CD14-positive monocyte (primary cell): ENCODE measurements at regions not wholly inside any gene's neighbourhood (a gene's known extent, or its start where the extent isn't known, plus 50 kb on each side); places are given as distances from the start of the nearest gene placed in this dataset.

Experiments
- DNase-seq, 3 donors: peaks; one replicate each; pipeline ENCODE4 v3.0.0-alpha.2; 2011 to 2022
- H2AFZ ChIP-seq: 2 replicates; pipeline ENCODE4 v1.6.0; 2012; ENCODE audit warnings: mild to moderate bottlenecking, low read depth, low read length, inconsistent platforms; ENCODE audit not compliant: insufficient read depth, poor library complexity, severe bottlenecking
- H3K27ac ChIP-seq, 2 donors: 1 replicate in 1 of 2; 2 replicates in 1 of 2; pipeline ENCODE4 v1.5.1; 2012 to 2013; ENCODE audit warnings: low read length in 2 of 2, control low read depth in 1 of 2, inconsistent platforms in 1 of 2, low read depth in 1 of 2, mild to moderate bottlenecking in 1 of 2
- H3K27me3 ChIP-seq, 2 donors: one replicate each; pipeline versions ENCODE4 v1.6.0 to v1.6.1; 2011 to 2013; ENCODE audit warnings: low read length in 2 of 2; ENCODE audit not compliant: control insufficient read depth in 2 of 2, insufficient read depth in 2 of 2
- H3K36me3 ChIP-seq, 2 donors: replicated peaks in 1 of 2; 1 replicate in 1 of 2; 2 replicates in 1 of 2; pipeline versions ENCODE4 v1.5.1 to v1.6.1; 2012 to 2013; ENCODE audit warnings: low read length in 2 of 2, control low read depth in 1 of 2, inconsistent platforms in 1 of 2, mild to moderate bottlenecking in 1 of 2; ENCODE audit not compliant: insufficient read depth in 2 of 2, control insufficient read depth in 1 of 2
- H3K4me1 ChIP-seq, 2 donors: 1 replicate in 1 of 2; 2 replicates in 1 of 2; pipeline versions ENCODE4 v1.5.1 to v1.6.1; 2012 to 2013; ENCODE audit warnings: low read length in 2 of 2, control low read depth in 1 of 2, inconsistent platforms in 1 of 2, mild to moderate bottlenecking in 1 of 2, moderate library complexity in 1 of 2; ENCODE audit not compliant: insufficient read depth in 2 of 2, control insufficient read depth in 1 of 2
- H3K4me2 ChIP-seq: replicated peaks from 2 replicates; pipeline ENCODE3; 2012; ENCODE audit warnings: low read length, moderate library complexity, mild to moderate bottlenecking; ENCODE audit not compliant: poor library complexity, severe bottlenecking; ENCODE audit errors: extremely low read depth
- H3K4me3 ChIP-seq, 3 experiments: fragments of 200-600 bp in 1 of 3; sonication (generic) in 1 of 3; replicated peaks in 1 of 3; 1 replicate in 2 of 3; 2 replicates in 1 of 3; pipeline ENCODE4 v1.5.1; 2011 to 2013; ENCODE audit warnings: low read length in 3 of 3, mild to moderate bottlenecking in 3 of 3, control low read depth in 2 of 3, low read depth in 2 of 3, inconsistent platforms in 1 of 3, moderate library complexity in 1 of 3
- H3K79me2 ChIP-seq: 2 replicates; pipeline ENCODE4 v1.6.0; 2012; ENCODE audit warnings: mild to moderate bottlenecking, control low read depth, inconsistent platforms, low read length, moderate library complexity; ENCODE audit not compliant: insufficient read depth
- H3K9ac ChIP-seq: 2 replicates; pipeline ENCODE4 v1.6.0; 2017; ENCODE audit warnings: low read length, mild to moderate bottlenecking; ENCODE audit not compliant: insufficient read depth, poor library complexity, severe bottlenecking
- H3K9me3 ChIP-seq, 2 donors: replicated peaks in 1 of 2; 1 replicate in 1 of 2; 2 replicates in 1 of 2; pipeline versions ENCODE4 v1.5.1 to v1.6.1; 2012 to 2013; ENCODE audit warnings: low read length in 2 of 2, control low read depth in 1 of 2; ENCODE audit not compliant: control insufficient read depth in 1 of 2, insufficient read depth in 1 of 2
- H4K20me1 ChIP-seq: 2 replicates; pipeline ENCODE4 v1.6.0; 2012; ENCODE audit warnings: mild to moderate bottlenecking, low read length, control low read depth, moderate library complexity; ENCODE audit not compliant: insufficient read depth
- H3K27ac Mint-ChIP-seq, 7 donors: one replicate each; pipeline ENCODE4 v1.8.0; 2020; ENCODE audit warnings: mild to moderate bottlenecking in 7 of 7, mixed read lengths in 7 of 7, moderate library complexity in 6 of 7, inconsistent platforms in 2 of 7
- H3K27me3 Mint-ChIP-seq, 3 donors: one replicate each; pipeline ENCODE4 v1.8.0; 2021 to 2022; ENCODE audit warnings: low read depth in 3 of 3, mild to moderate bottlenecking in 3 of 3, mixed read lengths in 3 of 3, moderate library complexity in 3 of 3, inconsistent platforms in 1 of 3
- H3K36me3 Mint-ChIP-seq, 2 donors: one replicate each; pipeline ENCODE4 v1.8.0; 2020; ENCODE audit warnings: mixed read lengths in 2 of 2, inconsistent platforms in 1 of 2, mild to moderate bottlenecking in 1 of 2
- H3K4me1 Mint-ChIP-seq: one replicate; pipeline ENCODE4 v1.8.0; 2020; ENCODE audit warnings: mild to moderate bottlenecking, mixed read lengths
- H3K4me3 Mint-ChIP-seq, 2 donors: one replicate each; pipeline ENCODE4 v1.8.0; 2020; ENCODE audit warnings: mild to moderate bottlenecking in 2 of 2, mixed read lengths in 2 of 2, moderate library complexity in 1 of 2
- H3K9me3 Mint-ChIP-seq, 7 donors: one replicate each; pipeline ENCODE4 v1.8.0; 2020 to 2022; ENCODE audit warnings: mixed read lengths in 7 of 7, mild to moderate bottlenecking in 6 of 7, moderate library complexity in 6 of 7, inconsistent platforms in 2 of 7
- CTCF ChIP-seq: fragments of 200-600 bp; IDR thresholded peaks from one replicate; pipeline ENCODE4 v1.8.0; 2022; ENCODE audit warnings: antibody characterized with exemption, mild to moderate bottlenecking
- WGBS: methylation state at CpG from one replicate; pipeline ENCODE4 v1.1.5; 2013; ENCODE audit warnings: missing lambda C conversion rate; ENCODE audit not compliant: insufficient coverage; 5-methylcytosine and 5-hydroxymethylcytosine counted together
- intact Hi-C, 2 donors: fragments of 100-400 bp; cut with micrococcal nuclease; formaldehyde crosslinking; loops; one replicate each; pipeline versions ENCODE4 v1.15.0 to v1.15.1; 2023

GRCh38 chr3:14285548-14285925, 106.9 kb downstream of the LSM3 start:
- Histone ChIP-seq H4K20me1 (no peaks in the 10 kb centered on the region), H3K27ac (no peak overlapping the region), H3K36me3 (no peaks in the 10 kb centered on the region), H3K4me2 (no peak overlapping the region), H3K27me3 (no peaks in the 10 kb centered on the region), H3K4me1 (no peaks in the 10 kb centered on the region), H3K9ac (no peak overlapping the region), H2AFZ (no peak overlapping the region), H3K79me2 (no peaks in the 10 kb centered on the region), H3K9me3 (no peaks in the 10 kb centered on the region), H3K4me3 (no peak overlapping the region)
- no peak overlapping the region for H3K27ac Mint-ChIP-seq
- peaks cover 0 to 5% (median 2%) of the 10 kb centered on the region in 3 donors for H3K27me3 Mint-ChIP-seq
- DNase-seq = no peak
- TF ChIP-seq CTCF = no peak
- 73% methylated on average over 4 of the region's 4 CpGs for WGBS
- no peak overlapping the region for H3K4me3 Mint-ChIP-seq
- no peaks in the 10 kb centered on the region for H3K36me3 Mint-ChIP-seq
- H3K9me3 Mint-ChIP-seq = peaks cover 0 to 2% (median 0%) of the 10 kb centered on the region in 7 donors
- peaks cover 6% of the 10 kb centered on the region for H3K4me1 Mint-ChIP-seq
- intact Hi-C loops = no loop called here

- no peaks in the 10 kb centered on the region for H3K36me3 Mint-ChIP-seq
- DNase-seq = no peak
Observed at GRCh38 chr3:14286887-14287500, 108.4 kb downstream of the LSM3 start.

More at GRCh38 chr3:14286887-14287500, 108.4 kb downstream of the LSM3 start:
- intact Hi-C loops = no loop called here
- H3K27me3 ChIP-seq = no peaks in the 10 kb centered on the region
- H2AFZ ChIP-seq = no peak overlapping the region
- H3K27ac Mint-ChIP-seq = no peak overlapping the region
- peaks cover 2 to 5% (median 2%) of the 10 kb centered on the region in 3 donors for H3K27me3 Mint-ChIP-seq
- peaks cover 0 to 2% (median 0%) of the 10 kb centered on the region in 7 donors for H3K9me3 Mint-ChIP-seq
- peaks cover 6% of the 10 kb centered on the region for H3K4me1 Mint-ChIP-seq
- no peaks in the 10 kb centered on the region for H3K36me3 ChIP-seq
- WGBS = 24% methylated on average over 7 of the region's 7 CpGs
- H3K9me3 ChIP-seq = no peaks in the 10 kb centered on the region
- H3K4me1 ChIP-seq = no peaks in the 10 kb centered on the region
- H3K79me2 ChIP-seq = no peaks in the 10 kb centered on the region
- no peak overlapping the region for H3K9ac ChIP-seq
- H3K4me2 ChIP-seq = no peak overlapping the region
- TF ChIP-seq CTCF = no peak
- no peak overlapping the region for H3K4me3 Mint-ChIP-seq
- no peak overlapping the region for H3K4me3 ChIP-seq
- H4K20me1 ChIP-seq = no peaks in the 10 kb centered on the region
- H3K27ac ChIP-seq = no peak overlapping the region
